ENCODE measurements at regions not wholly inside any gene's neighbourhood (a gene's known extent, or its start where the extent isn't known, plus 50 kb on each side); places are given as distances from the start of the nearest gene placed in this dataset.

DNA sequence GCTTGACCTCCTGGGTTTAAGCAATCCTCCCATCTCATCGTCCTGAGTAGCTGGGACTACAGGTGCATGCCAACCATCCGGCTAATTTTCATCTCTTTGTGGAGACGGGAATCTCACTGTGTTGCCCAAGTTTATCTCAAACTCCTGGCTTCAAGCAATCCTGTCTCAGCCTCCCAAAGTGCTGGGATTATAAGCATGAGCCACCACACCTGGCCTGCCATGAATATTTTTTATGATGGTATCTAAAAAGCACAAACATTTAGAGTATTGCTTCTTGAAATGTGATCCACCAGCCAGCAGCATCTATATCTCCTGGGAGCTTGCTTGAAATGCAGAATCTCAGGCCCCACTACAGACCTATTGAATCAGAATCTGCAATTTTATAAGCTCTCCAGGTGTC lies 111.2 kb upstream of the CLDN10 start:
- TF ChIP-seq, protein P1, sequence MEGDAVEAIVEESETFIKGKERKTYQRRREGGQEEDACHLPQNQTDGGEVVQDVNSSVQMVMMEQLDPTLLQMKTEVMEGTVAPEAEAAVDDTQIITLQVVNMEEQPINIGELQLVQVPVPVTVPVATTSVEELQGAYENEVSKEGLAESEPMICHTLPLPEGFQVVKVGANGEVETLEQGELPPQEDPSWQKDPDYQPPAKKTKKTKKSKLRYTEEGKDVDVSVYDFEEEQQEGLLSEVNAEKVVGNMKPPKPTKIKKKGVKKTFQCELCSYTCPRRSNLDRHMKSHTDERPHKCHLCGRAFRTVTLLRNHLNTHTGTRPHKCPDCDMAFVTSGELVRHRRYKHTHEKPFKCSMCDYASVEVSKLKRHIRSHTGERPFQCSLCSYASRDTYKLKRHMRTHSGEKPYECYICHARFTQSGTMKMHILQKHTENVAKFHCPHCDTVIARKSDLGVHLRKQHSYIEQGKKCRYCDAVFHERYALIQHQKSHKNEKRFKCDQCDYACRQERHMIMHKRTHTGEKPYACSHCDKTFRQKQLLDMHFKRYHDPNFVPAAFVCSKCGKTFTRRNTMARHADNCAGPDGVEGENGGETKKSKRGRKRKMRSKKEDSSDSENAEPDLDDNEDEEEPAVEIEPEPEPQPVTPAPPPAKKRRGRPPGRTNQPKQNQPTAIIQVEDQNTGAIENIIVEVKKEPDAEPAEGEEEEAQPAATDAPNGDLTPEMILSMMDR (IDR thresholded peaks at IDR 0.05), result no peak
- no peak for TF ChIP-seq EP300 (IDR thresholded peaks at IDR 0.05)
- no peak for TF ChIP-seq POLR2A (IDR thresholded peaks at IDR 0.05; ENCODE audit: low read depth)

Data from esophagus muscularis mucosa (tissue), 4 donors.